Loucy (cell line): ENCODE measurements at regions not wholly inside any gene's neighbourhood (a gene's known extent, or its start where the extent isn't known, plus 50 kb on each side); places are given as distances from the start of the nearest gene placed in this dataset.

Source experiments
- CTCF ChIP-seq: fragments of 200-600 bp; sonication (generic); conservative IDR thresholded peaks from 2 replicates; pipeline ENCODE4 v1.5.1; 2014; ENCODE audit warnings: mild to moderate bottlenecking, antibody characterized with exemption, low read length
- EZH2phosphoT487 ChIP-seq: fragments of 200-600 bp; IDR thresholded peaks from 2 replicates; pipeline ENCODE4 v1.6.1; 2018; ENCODE audit warnings: antibody characterized with exemption, mild to moderate bottlenecking, moderate library complexity, borderline replicate concordance

GRCh38 chr4:131635191-131635590, 1513.9 kb upstream of the PCDH10 start:
- TF ChIP-seq CTCF (no peak), EZH2phosphoT487 (no peak)
